GM19025 (cell line): ENCODE measurements at regions not wholly inside any gene's neighbourhood (a gene's known extent, or its start where the extent isn't known, plus 50 kb on each side); places are given as distances from the start of the nearest gene placed in this dataset.

Experiments used
- ATAC-seq: cut with Tn5 transposase; IDR thresholded peaks from one replicate; pipeline ENCODE4 v1.9.1; 2021; ENCODE audit warnings: mild to moderate bottlenecking, low read depth, moderate library complexity; ENCODE audit not compliant: unreplicated experiment

GRCh38 chr17:33750943-33751701 is 458.0 kb upstream of the ASIC2 start:
- no peak for ATAC-seq

DNA sequence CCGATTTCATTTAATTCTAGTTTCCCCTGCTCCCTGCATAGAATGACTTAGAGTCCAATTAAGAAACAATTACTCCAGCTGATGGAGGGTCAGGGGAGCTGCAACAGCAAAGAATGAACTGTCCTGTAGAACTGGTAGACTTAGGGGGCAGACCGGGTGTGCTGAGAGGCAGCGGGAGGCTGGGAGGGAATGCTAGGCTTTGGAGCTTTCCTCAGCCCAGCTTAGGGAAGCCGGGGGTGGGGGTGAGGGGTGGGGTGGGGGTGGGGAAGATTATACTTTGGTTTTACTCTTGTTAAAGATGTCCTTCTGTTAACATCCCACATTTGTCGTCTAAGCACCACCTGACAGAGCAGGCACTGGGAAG is 458.6 kb upstream of the ASIC2 start:
- no peak for ATAC-seq

GRCh38 chr17:33753452-33753851 is 460.4 kb upstream of the ASIC2 start:
- no peak for ATAC-seq

DNA sequence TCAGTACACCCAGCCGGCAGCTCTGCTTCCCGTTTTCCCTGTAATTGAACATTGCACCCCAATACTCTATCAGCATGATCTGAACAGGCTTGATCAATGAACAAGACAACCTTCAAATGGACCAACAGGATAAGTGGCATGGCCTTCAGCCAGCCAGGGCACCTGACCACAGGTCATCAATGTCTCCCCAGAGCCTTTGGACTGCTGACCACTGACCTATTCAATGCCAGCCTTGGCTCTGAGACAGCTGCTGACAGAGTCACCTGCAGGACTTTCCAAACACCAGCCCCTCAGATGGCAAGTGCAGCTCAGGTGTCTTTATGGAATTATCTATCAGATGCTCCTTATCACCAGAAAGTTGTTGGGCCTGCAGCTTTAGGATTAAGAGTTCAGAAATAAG is 462.9 kb upstream of the ASIC2 start:
- ATAC-seq = no peak

GRCh38 chr17:33765871-33766270 is 472.8 kb upstream of the ASIC2 start:
- no peak for ATAC-seq

GRCh38 chr17:33766721-33767120 is 473.6 kb upstream of the ASIC2 start:
- ATAC-seq = no peak

- no peak for ATAC-seq
Measured at GRCh38 chr17:33769066-33769465, 476.0 kb upstream of the ASIC2 start.

DNA sequence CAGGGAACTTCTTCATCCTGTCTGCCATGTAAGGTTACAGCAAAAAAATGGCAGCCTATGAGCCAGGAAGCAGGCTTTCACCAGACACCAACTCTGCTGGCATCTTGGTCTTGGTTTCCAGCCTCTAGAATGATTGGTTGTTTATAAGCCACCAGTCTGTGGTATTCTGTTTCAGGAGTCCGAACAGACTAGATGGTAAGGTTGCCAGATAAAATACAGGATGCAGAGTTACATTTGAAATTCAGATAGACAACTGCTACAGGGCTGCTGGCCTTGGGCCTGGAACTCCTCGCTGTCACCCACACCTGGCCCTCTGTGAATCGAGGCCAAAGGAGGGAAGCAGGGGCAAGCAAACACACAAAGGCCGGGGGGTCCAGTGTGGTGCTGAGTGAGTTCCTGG is 478.8 kb upstream of the CCL2 start:
- no peak for ATAC-seq

- no peak for ATAC-seq
Measured at GRCh38 chr17:33776903-33777302, 478.2 kb upstream of the CCL2 start.

DNA sequence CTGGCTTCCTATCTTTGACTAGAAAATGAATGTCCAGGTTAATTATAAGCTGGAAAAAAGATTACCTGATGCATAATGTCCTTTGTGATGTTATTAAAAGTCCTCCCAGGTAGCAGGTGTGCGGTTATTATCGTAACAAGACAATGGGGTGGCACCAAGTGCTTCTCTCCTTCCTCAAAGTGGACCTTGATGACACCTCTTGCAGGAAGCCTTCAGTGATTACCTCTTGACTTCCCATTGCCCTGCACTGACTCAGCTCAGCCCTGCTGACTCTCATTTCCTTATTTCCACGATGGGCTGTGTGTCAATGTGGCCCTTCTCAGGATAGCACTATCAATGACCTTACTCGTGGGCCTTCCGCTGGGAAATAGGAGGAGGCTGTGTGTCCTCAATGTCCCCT is 477.4 kb upstream of the CCL2 start:
- no peak for ATAC-seq

DNA sequence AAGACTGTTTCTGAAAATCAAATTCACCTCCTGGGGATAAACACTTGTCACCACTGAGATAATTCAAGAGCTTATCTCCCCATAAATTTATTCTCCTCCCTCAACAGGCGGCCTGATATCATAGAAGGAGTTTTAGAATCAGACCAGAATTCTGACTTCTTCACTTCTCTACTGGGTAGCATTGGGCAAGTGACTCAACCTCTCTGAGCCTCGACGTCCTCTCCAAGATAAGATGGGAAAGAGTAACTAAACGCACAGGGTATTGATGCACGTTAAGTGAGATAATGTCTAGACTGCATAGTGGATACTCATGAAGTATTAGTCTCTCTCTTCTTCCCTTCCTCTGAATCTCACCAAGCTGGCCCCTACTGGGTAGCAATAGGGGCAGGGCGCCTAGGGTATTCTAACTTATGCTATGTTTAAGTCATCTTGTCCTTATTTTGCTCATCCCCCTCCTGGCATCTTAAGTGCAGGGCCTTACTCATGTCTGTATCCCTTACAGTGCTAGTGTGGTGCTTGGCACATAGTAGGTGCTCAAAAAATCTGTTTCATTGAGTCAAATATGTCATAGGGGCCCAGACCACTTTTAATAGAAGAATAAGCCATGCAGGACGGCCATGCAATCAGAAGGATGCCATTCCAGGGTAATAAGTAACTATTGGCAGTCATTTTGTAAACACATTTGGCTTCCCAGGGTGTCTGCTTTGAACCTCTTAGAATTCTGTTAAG is 476.4 kb upstream of the CCL2 start:
- ATAC-seq = no peak

GRCh38 chr17:33779234-33779591 is 475.9 kb upstream of the CCL2 start:
- no peak for ATAC-seq

DNA sequence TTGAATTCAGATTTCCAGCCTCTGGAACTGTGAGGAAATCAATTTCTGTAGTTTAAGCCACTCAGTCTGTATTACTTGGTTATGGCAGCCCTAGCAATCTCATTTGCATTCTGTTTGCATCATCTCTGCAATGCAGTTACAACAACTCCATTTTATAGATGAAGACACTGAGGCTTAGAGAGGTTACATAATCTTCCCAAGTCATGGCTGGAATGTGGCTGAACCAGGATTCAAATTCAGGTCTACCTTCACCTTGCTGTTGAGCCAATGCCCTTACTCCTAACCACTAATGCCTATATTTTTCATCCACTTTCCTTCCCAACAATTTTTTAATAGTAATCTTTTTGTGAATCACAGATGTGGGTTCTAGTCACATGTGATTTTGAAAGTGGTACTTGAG is 469.8 kb upstream of the CCL2 start:
- no peak for ATAC-seq

DNA sequence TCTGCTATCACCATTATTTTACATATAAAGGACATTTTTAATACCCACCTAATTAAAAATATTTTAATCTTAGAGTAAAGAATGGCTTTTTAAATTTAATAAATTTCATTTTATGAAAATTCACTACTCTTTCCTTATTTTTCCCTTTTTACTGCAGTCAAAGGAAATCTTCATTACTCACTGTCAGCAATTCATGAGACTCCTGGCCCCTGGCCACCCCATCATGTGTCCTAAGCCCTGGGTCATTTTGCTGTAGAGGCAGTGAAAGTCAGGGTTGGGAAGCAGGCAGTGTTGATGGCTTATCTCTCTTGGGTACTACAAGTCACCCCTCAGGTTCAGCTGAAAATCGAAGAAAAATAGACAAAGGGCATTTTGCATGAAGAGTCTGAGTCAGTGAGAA is 468.6 kb upstream of the CCL2 start:
- ATAC-seq = no peak

DNA sequence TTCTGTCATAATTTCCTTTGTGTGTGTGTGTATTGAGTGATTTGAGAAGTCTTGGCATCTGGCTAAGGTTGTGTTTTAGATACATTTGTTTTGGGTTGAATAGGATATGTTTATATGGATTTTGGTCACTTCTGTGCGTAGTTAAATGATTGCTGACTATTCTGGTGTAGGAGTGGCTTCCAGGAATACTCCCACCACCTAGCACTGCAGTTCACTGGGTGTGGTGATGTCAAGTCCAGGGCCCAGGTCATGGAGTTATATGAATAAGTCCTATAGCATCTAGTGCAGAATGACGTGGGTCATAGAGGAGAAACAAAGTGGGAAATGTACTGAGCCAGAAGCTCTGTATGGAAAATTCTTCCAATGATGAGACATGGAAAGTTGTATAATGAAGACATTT is 465.4 kb upstream of the CCL2 start:
- ATAC-seq = no peak

- no peak for ATAC-seq
Measured at GRCh38 chr17:33797181-33797580, 457.9 kb upstream of the CCL2 start.

DNA sequence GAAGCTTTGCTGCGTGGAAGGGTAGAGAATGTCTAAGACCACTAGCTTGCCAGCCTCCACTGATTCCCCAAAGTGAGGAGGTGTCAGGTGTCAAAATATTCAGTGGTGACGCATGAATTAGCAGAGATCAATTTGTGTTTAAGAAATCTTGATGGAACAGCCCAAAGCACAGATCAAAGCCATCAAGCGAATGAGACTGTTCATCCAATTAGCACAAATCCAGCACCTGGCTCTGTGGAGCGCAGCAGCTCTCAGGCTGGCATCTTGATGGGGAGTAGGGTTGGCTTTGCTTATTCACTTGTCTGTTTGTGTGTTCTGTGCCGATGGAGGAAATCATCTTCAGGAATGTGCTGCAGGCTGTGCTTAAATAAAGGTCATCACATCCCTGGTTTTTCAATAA is 456.8 kb upstream of the CCL2 start:
- ATAC-seq = no peak

DNA sequence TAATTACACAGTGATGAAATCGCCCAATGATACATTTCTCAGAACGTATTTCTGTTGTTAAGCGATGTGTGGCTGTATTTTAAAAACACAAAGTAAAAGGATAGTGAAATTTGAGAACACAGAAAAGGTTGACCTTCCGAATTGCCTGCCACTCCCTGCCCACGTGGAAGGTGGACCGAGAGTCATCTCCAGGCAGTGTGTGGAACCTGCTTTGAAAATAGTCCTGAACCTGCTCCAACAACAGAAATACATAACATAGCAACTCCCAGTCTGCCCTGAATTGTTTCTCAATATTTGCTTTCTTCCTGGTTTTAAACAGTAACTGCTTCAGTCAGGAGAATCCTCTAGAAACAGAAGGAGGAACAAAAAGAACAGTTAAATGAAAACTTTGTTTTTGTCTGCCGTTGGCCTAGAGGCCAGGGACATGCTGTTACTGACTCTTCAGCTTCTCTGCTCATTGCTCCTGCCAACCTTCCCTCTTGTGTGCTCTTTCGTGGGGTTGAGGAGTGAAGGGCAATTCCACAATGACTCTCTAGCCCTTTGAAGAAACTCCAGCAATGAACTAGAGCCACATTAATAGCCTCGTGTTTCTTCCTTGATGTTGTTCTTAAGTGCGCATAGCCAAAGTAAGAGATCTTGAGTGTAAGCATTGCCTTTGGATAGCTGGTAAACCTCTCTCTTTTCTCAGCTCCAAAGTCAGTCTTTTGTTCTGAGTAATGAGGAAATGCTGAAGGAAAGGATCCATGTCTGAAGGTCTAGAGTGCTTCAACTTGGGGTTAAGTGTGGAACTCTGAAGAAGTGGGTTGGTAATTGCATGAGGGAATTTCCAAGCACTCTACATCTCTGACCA is 452.5 kb upstream of the CCL2 start:
- no peak for ATAC-seq

DNA sequence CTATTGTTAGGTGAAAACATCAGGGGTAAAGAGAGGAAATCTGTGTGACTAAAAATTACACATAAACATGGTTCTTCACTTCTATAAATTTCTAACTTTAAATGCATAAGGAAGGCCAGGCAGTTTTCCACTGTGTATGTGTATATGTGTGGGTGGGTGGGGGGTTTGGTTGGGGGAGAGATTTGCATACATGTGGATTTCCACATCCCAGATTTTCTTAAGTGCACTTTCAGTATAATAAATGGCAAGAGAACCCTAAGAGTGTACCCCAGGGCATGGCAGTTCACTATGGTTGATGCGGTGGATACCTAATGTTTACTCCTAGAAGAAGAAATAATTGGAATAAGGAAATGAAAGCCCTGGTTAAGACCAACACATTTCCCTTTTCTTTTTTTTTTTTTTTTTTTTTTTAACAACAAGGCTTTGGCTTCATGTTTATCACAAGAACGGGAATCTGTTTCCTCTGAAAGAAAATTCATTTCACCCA is 451.8 kb upstream of the CCL2 start:
- ATAC-seq = no peak

GRCh38 chr17:33803686-33804085 is 451.4 kb upstream of the CCL2 start:
- no peak for ATAC-seq

DNA sequence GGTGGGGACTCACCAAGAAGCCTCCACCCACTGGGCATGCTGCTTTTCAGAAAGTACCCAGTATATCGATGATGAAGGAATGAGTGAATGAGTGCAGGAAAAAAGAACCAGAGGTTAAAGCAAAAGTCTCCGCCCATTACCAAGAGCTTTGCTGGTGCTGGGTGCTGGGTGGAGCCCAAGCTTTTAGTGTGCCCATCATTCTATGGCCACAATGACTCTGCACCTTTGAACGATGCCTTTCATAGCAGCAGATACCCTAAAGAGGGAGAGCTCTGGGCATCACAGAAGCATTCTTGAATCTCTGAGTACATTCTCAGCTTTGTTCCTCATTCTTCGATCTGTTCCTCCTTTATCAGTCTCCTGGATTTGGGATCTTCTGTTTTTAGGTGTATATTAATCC is 450.7 kb upstream of the CCL2 start:
- no peak for ATAC-seq
